HEK293 (cell line): ENCODE measurements at regions not wholly inside any gene's neighbourhood (a gene's known extent, or its start where the extent isn't known, plus 50 kb on each side); places are given as distances from the start of the nearest gene placed in this dataset.

Source experiments
- CTCF ChIA-PET: fragments of 350-600 bp; formaldehyde crosslinking; extraction: SDS; loops from one replicate; lab custom pipeline; 2021; ENCODE audit warnings: antibody characterized with exemption; lab: Yijun Ruan, JAX
- POLR2A ChIA-PET: fragments of 300-600 bp; formaldehyde crosslinking; extraction: SDS; loops from one replicate; lab custom pipeline; 2020; ENCODE audit warnings: antibody characterized with exemption, inconsistent platforms; lab: Yijun Ruan, JAX
- H3K27ac ChIP-seq: fragments of 200-500 bp; sonication (Bioruptor generic); 2 replicates; pipeline ENCODE4 v1.5.1; 2014; ENCODE audit warnings: low read depth, low read length, control low read depth, inconsistent platforms; ENCODE audit errors: extremely low read depth
- H3K36me3 ChIP-seq, 2 experiments: fragments of 200-500 bp in 1 of 2; sonication (Bioruptor generic) in 1 of 2; 1 replicate in 1 of 2; 2 replicates in 1 of 2; pipeline ENCODE4 v1.5.1; 2014 to 2017; ENCODE audit warnings: inconsistent platforms in 2 of 2, low read length in 2 of 2; ENCODE audit not compliant: control insufficient read depth in 2 of 2, insufficient read depth in 1 of 2
- H3K4me1 ChIP-seq: fragments of 200-500 bp; sonication (Bioruptor generic); 2 replicates; pipeline ENCODE4 v1.5.1; 2014; ENCODE audit warnings: mild to moderate bottlenecking, low read length, inconsistent platforms; ENCODE audit not compliant: control insufficient read depth, insufficient read depth
- H3K4me3 ChIP-seq: 2 replicates; pipeline ENCODE4 v1.5.1; 2011; ENCODE audit warnings: low read depth, mild to moderate bottlenecking, control low read depth, low read length, moderate library complexity
- H3K9me3 ChIP-seq: fragments of 200-500 bp; sonication (Bioruptor generic); 2 replicates; pipeline ENCODE4 v1.5.1; 2014; ENCODE audit warnings: low read depth, low read length, inconsistent platforms; ENCODE audit not compliant: control insufficient read depth, insufficient read depth
- KLF8 ChIP-seq: fragments of 450-650 bp; formaldehyde crosslinking; IDR thresholded peaks from 2 replicates; pipeline ENCODE4 v1.5.1; 2016; ENCODE audit warnings: missing biosample characterization, missing genetic modification characterization
- MZF1 ChIP-seq: fragments of 450-650 bp; formaldehyde crosslinking; IDR thresholded peaks from 2 replicates; pipeline ENCODE4 v1.5.1; 2017; ENCODE audit warnings: missing biosample characterization, missing genetic modification characterization, borderline replicate concordance
- PRDM1 ChIP-seq: fragments of 450-650 bp; formaldehyde crosslinking; IDR thresholded peaks from 2 replicates; pipeline ENCODE4; 2016; ENCODE audit warnings: missing biosample characterization, missing genetic modification characterization
- SCRT1 ChIP-seq: fragments of 450-650 bp; formaldehyde crosslinking; IDR thresholded peaks from 2 replicates; pipeline ENCODE4 v1.5.1; 2016; ENCODE audit warnings: missing biosample characterization, missing genetic modification characterization, borderline replicate concordance
- ZNF10 ChIP-seq: fragments of 450-650 bp; formaldehyde crosslinking; IDR thresholded peaks from 2 replicates; pipeline ENCODE4 v1.5.1; 2017; ENCODE audit warnings: missing biosample characterization, missing genetic modification characterization
- ZNF202 ChIP-seq: fragments of 450-650 bp; formaldehyde crosslinking; IDR thresholded peaks from 2 replicates; pipeline ENCODE4 v1.5.1; 2016; ENCODE audit warnings: missing biosample characterization, missing genetic modification characterization, borderline replicate concordance
- ZNF23 ChIP-seq: fragments of 450-650 bp; formaldehyde crosslinking; IDR thresholded peaks from 2 replicates; pipeline ENCODE4 v1.5.1; 2016; ENCODE audit warnings: missing biosample characterization, missing genetic modification characterization, borderline replicate concordance
- ZNF404 ChIP-seq: fragments of 450-650 bp; formaldehyde crosslinking; IDR thresholded peaks from 2 replicates; pipeline ENCODE4 v1.5.1; 2017; ENCODE audit warnings: missing biosample characterization, missing genetic modification characterization
- ZNF510 ChIP-seq: fragments of 450-650 bp; formaldehyde crosslinking; IDR thresholded peaks from 2 replicates; pipeline ENCODE4 v1.5.1; 2018; ENCODE audit warnings: mild to moderate bottlenecking, missing genetic modification characterization, missing biosample characterization; ENCODE audit not compliant: insufficient replicate concordance
- ZNF529 ChIP-seq: fragments of 450-650 bp; formaldehyde crosslinking; IDR thresholded peaks from 2 replicates; pipeline ENCODE4 v1.5.1; 2017; ENCODE audit warnings: missing genetic modification characterization, missing biosample characterization; ENCODE audit not compliant: insufficient replicate concordance
- ZNF600 ChIP-seq: fragments of 450-650 bp; formaldehyde crosslinking; IDR thresholded peaks from 2 replicates; pipeline ENCODE4 v1.5.1; 2016; ENCODE audit warnings: missing biosample characterization, missing genetic modification characterization
- ZNF654 ChIP-seq: fragments of 450-650 bp; formaldehyde crosslinking; IDR thresholded peaks from 2 replicates; pipeline ENCODE4 v1.5.1; 2016; ENCODE audit warnings: low read depth, missing biosample characterization, missing genetic modification characterization
- ZNF707 ChIP-seq: fragments of 450-650 bp; formaldehyde crosslinking; IDR thresholded peaks from 2 replicates; pipeline ENCODE4 v1.5.1; 2016; ENCODE audit warnings: missing biosample characterization, missing genetic modification characterization
- ZSCAN30 ChIP-seq: fragments of 450-650 bp; IDR thresholded peaks from 2 replicates; pipeline ENCODE4 v1.5.1; 2018; ENCODE audit warnings: missing biosample characterization, mild to moderate bottlenecking, missing genetic modification characterization, moderate library complexity
- TF ChIP-seq, protein P1 (sequence below): fragments of 450-650 bp; formaldehyde crosslinking; IDR thresholded peaks from 2 replicates; pipeline ENCODE4 v1.5.1; 2016; ENCODE audit warnings: missing biosample characterization, missing genetic modification characterization
- TF ChIP-seq, protein P2 (sequence below): fragments of 450-650 bp; formaldehyde crosslinking; IDR thresholded peaks from 2 replicates; pipeline ENCODE4 v1.5.1; 2016; ENCODE audit warnings: missing biosample characterization, missing genetic modification characterization
- TF ChIP-seq, protein P3 (sequence below): fragments of 450-650 bp; formaldehyde crosslinking; IDR thresholded peaks from 2 replicates; pipeline ENCODE4 v1.5.1; 2016; ENCODE audit warnings: missing biosample characterization, missing genetic modification characterization
- TF ChIP-seq, protein P4 (sequence below): fragments of 450-650 bp; formaldehyde crosslinking; IDR thresholded peaks from 2 replicates; pipeline ENCODE4 v1.5.1; 2016; ENCODE audit warnings: missing biosample characterization, missing genetic modification characterization
- TF ChIP-seq, protein P5 (sequence below): fragments of 450-650 bp; formaldehyde crosslinking; IDR thresholded peaks from 2 replicates; pipeline ENCODE4 v1.5.1; 2017; ENCODE audit warnings: missing biosample characterization, missing genetic modification characterization

DNA sequence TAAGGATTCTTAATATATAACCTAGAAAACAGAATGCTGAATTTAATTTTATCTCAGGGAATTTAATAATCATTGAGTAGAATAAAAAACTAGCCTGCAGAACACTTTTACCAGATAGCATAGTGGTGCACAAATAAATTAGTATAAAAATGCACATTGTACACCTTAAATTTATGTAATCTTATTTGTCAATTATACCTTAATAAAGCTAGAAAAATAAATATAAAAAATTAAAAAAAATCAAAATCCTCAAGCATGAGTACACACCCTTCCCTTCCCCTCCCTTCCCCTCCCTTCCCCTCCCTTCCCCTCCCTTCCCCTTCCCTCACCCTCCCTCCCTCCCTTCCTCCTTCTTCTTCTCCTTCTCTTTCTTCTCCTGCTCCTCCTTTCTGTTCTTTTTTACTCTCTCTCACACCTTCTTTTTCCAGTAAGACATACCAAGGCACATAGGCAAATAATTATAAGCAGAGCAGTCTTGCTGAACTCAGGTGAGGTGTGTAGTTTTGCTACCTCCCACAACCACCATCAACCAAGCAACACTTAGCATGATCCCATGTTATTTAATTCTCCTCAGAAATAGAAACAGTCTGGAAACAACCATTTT lies 1395.0 kb downstream of the ZPLD1 start:
- ChIA-PET POLR2A (no interaction called here), CTCF (no interaction called here)
- H3K4me3 ChIP-seq = no peak overlapping the region
- H3K27ac ChIP-seq = no peak overlapping the region
- no peaks in the 10 kb centered on the region for H3K36me3 ChIP-seq
- no peaks in the 10 kb centered on the region for H3K4me1 ChIP-seq
- H3K9me3 ChIP-seq = no peaks in the 10 kb centered on the region
- TF ChIP-seq ZNF529 (no peak), SCRT1 (tag by site-specific recombination) (no peak)
- TF ChIP-seq, protein P1, sequence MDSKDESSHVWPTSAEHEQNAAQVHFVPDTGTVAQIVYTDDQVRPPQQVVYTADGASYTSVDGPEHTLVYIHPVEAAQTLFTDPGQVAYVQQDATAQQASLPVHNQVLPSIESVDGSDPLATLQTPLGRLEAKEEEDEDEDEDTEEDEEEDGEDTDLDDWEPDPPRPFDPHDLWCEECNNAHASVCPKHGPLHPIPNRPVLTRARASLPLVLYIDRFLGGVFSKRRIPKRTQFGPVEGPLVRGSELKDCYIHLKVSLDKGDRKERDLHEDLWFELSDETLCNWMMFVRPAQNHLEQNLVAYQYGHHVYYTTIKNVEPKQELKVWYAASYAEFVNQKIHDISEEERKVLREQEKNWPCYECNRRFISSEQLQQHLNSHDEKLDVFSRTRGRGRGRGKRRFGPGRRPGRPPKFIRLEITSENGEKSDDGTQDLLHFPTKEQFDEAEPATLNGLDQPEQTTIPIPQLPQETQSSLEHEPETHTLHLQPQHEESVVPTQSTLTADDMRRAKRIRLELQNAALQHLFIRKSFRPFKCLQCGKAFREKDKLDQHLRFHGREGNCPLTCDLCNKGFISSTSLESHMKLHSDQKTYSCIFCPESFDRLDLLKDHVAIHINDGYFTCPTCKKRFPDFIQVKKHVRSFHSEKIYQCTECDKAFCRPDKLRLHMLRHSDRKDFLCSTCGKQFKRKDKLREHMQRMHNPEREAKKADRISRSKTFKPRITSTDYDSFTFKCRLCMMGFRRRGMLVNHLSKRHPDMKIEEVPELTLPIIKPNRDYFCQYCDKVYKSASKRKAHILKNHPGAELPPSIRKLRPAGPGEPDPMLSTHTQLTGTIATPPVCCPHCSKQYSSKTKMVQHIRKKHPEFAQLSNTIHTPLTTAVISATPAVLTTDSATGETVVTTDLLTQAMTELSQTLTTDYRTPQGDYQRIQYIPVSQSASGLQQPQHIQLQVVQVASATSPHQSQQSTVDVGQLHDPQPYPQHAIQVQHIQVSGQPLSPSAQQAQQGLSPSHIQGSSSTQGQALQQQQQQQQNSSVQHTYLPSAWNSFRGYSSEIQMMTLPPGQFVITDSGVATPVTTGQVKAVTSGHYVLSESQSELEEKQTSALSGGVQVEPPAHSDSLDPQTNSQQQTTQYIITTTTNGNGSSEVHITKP = no peak
- TF ChIP-seq, protein P2, sequence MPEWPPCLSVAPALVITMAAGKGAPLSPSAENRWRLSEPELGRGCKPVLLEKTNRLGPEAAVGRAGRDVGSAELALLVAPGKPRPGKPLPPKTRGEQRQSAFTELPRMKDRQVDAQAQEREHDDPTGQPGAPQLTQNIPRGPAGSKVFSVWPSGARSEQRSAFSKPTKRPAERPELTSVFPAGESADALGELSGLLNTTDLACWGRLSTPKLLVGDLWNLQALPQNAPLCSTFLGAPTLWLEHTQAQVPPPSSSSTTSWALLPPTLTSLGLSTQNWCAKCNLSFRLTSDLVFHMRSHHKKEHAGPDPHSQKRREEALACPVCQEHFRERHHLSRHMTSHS (tag by site-specific recombination) = no peak
- TF ChIP-seq, all 188 proteins: peak for 0

DNA sequence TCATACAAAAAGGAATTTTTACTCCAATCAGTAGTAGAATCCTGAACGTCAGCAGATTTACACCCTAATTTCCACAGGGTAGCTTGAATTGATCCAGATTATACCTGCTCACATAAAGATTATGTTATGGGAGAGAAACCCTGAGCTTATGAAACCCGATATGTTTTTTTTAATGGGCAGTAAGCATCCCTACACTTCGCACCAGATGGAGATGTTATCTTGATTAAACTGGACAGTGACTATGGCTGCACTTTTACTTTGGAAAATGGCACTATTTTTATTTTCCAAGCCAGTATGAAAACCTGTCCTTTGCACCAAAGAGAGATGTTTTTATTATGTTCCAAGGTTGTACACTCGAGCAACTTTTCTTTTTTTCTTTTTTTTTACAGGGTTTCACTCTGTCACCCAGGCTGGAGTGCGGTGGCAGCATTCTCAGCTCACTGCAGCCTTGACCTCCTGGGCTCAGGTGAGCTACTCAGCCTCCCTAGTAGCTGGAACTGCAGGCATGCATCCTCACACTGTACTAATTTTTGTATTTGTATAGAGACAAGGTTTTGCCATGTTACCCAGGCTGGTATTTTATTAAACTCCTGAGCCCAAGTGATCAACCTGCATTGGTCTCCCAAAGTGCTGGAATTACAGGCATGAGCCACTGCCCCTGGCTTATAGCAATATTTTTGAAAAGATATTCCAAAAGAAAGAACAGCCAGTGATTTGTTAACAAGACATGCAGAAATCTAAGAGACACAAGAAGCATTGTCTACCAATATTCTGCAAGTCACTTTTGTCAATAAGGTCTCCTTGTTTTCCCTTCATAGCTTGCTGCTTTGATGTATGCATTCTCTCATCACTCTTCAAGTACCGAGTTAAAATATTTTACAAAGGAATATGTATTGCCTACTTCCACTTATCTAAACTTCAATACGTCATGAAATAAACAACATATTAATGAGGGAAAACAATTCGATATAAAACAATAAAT lies 1412.6 kb downstream of the ZPLD1 start:
- POLR2A ChIA-PET = no interaction called here
- H3K4me1 ChIP-seq = no peaks in the 10 kb centered on the region
- H3K4me3 ChIP-seq = no peak overlapping the region
- H3K36me3 ChIP-seq = no peaks in the 10 kb centered on the region
- H3K9me3 ChIP-seq = no peaks in the 10 kb centered on the region
- CTCF ChIA-PET = no interaction called here
- H3K27ac ChIP-seq = no peak overlapping the region
- TF ChIP-seq, protein P3, sequence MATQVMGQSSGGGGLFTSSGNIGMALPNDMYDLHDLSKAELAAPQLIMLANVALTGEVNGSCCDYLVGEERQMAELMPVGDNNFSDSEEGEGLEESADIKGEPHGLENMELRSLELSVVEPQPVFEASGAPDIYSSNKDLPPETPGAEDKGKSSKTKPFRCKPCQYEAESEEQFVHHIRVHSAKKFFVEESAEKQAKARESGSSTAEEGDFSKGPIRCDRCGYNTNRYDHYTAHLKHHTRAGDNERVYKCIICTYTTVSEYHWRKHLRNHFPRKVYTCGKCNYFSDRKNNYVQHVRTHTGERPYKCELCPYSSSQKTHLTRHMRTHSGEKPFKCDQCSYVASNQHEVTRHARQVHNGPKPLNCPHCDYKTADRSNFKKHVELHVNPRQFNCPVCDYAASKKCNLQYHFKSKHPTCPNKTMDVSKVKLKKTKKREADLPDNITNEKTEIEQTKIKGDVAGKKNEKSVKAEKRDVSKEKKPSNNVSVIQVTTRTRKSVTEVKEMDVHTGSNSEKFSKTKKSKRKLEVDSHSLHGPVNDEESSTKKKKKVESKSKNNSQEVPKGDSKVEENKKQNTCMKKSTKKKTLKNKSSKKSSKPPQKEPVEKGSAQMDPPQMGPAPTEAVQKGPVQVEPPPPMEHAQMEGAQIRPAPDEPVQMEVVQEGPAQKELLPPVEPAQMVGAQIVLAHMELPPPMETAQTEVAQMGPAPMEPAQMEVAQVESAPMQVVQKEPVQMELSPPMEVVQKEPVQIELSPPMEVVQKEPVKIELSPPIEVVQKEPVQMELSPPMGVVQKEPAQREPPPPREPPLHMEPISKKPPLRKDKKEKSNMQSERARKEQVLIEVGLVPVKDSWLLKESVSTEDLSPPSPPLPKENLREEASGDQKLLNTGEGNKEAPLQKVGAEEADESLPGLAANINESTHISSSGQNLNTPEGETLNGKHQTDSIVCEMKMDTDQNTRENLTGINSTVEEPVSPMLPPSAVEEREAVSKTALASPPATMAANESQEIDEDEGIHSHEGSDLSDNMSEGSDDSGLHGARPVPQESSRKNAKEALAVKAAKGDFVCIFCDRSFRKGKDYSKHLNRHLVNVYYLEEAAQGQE (tag by site-specific recombination) = no peak
- TF ChIP-seq ZNF654 (no peak), ZSCAN30 (tag by site-specific recombination) (no peak), KLF8 (tag by site-specific recombination) (no peak), ZNF23 (no peak), ZNF707 (tag by site-specific recombination) (no peak), ZNF510 (tag by site-specific recombination) (no peak), ZNF600 (tag by site-specific recombination) (no peak), ZNF10 (tag by site-specific recombination) (no peak), MZF1 (tag by site-specific recombination) (no peak), PRDM1 (tag by site-specific recombination) (no peak), ZNF404 (tag by site-specific recombination) (no peak), ZNF202 (tag by site-specific recombination) (no peak)
- TF ChIP-seq, protein P4, sequence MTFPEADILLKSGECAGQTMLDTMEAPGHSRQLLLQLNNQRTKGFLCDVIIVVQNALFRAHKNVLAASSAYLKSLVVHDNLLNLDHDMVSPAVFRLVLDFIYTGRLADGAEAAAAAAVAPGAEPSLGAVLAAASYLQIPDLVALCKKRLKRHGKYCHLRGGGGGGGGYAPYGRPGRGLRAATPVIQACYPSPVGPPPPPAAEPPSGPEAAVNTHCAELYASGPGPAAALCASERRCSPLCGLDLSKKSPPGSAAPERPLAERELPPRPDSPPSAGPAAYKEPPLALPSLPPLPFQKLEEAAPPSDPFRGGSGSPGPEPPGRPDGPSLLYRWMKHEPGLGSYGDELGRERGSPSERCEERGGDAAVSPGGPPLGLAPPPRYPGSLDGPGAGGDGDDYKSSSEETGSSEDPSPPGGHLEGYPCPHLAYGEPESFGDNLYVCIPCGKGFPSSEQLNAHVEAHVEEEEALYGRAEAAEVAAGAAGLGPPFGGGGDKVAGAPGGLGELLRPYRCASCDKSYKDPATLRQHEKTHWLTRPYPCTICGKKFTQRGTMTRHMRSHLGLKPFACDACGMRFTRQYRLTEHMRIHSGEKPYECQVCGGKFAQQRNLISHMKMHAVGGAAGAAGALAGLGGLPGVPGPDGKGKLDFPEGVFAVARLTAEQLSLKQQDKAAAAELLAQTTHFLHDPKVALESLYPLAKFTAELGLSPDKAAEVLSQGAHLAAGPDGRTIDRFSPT = no peak
- TF ChIP-seq, protein P5, sequence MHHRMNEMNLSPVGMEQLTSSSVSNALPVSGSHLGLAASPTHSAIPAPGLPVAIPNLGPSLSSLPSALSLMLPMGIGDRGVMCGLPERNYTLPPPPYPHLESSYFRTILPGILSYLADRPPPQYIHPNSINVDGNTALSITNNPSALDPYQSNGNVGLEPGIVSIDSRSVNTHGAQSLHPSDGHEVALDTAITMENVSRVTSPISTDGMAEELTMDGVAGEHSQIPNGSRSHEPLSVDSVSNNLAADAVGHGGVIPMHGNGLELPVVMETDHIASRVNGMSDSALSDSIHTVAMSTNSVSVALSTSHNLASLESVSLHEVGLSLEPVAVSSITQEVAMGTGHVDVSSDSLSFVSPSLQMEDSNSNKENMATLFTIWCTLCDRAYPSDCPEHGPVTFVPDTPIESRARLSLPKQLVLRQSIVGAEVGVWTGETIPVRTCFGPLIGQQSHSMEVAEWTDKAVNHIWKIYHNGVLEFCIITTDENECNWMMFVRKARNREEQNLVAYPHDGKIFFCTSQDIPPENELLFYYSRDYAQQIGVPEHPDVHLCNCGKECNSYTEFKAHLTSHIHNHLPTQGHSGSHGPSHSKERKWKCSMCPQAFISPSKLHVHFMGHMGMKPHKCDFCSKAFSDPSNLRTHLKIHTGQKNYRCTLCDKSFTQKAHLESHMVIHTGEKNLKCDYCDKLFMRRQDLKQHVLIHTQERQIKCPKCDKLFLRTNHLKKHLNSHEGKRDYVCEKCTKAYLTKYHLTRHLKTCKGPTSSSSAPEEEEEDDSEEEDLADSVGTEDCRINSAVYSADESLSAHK (tag by site-specific recombination) = no peak
